GM23248 (cell line): ENCODE measurements at regions not wholly inside any gene's neighbourhood (a gene's known extent, or its start where the extent isn't known, plus 50 kb on each side); places are given as distances from the start of the nearest gene placed in this dataset.

Experiments
- DNase-seq: peaks from one replicate; pipeline ENCODE4 v3.0.0-alpha.2; 2015
- H2AFZ ChIP-seq: fragments of 200-600 bp; sonication (generic); 2 replicates; pipeline ENCODE4 v1.6.1; 2016; ENCODE audit warnings: antibody characterized with exemption
- H3F3A ChIP-seq: fragments of 200-600 bp; sonication (generic); 2 replicates; pipeline ENCODE4 v1.6.1; 2016; ENCODE audit warnings: mild to moderate bottlenecking, antibody characterized with exemption, mixed run types; ENCODE audit not compliant: insufficient read depth
- H3K27ac ChIP-seq: fragments of 200-600 bp; sonication (generic); 2 replicates; pipeline ENCODE4 v1.5.1; 2016; ENCODE audit warnings: mild to moderate bottlenecking
- H3K27me3 ChIP-seq: fragments of 200-600 bp; sonication (generic); replicated peaks from 2 replicates; pipeline ENCODE4 v1.6.1; 2016; ENCODE audit warnings: mild to moderate bottlenecking; ENCODE audit not compliant: insufficient read depth
- H3K36me3 ChIP-seq: fragments of 200-600 bp; sonication (generic); 2 replicates; pipeline ENCODE4 v1.6.1; 2016; ENCODE audit warnings: low read depth, mild to moderate bottlenecking
- H3K4me1 ChIP-seq: fragments of 200-600 bp; sonication (generic); 2 replicates; pipeline ENCODE4 v1.6.1; 2016; ENCODE audit warnings: mild to moderate bottlenecking; ENCODE audit not compliant: insufficient read depth
- H3K4me2 ChIP-seq: fragments of 200-600 bp; sonication (generic); one replicate; pipeline ENCODE4 v1.6.1; 2016; ENCODE audit warnings: mild to moderate bottlenecking; ENCODE audit not compliant: unreplicated experiment
- H3K4me3 ChIP-seq: fragments of 200-600 bp; sonication (generic); 2 replicates; pipeline ENCODE4 v1.5.1; 2016; ENCODE audit warnings: mild to moderate bottlenecking
- H3K79me2 ChIP-seq: fragments of 200-600 bp; sonication (generic); 2 replicates; pipeline ENCODE4 v1.6.1; 2016; ENCODE audit warnings: mild to moderate bottlenecking; ENCODE audit not compliant: insufficient read depth
- H3K9ac ChIP-seq: fragments of 200-600 bp; sonication (generic); 2 replicates; pipeline ENCODE4 v1.6.1; 2016; ENCODE audit warnings: mild to moderate bottlenecking
- H3K9me2 ChIP-seq: fragments of 200-600 bp; sonication (generic); 2 replicates; pipeline ENCODE4 v1.6.1; 2016; ENCODE audit warnings: mixed run types, mild to moderate bottlenecking, moderate library complexity; ENCODE audit not compliant: insufficient read depth
- H3K9me3 ChIP-seq: fragments of 200-600 bp; sonication (generic); one replicate; pipeline ENCODE4 v1.6.1; 2017; ENCODE audit warnings: low read depth
- H4K20me1 ChIP-seq: fragments of 200-600 bp; sonication (generic); 2 replicates; pipeline ENCODE4 v1.6.0; 2016; ENCODE audit not compliant: insufficient read depth
- EZH2 ChIP-seq: fragments of 200-600 bp; sonication (generic); IDR thresholded peaks from 2 replicates; pipeline ENCODE4 v1.6.1; 2018; ENCODE audit warnings: antibody characterized with exemption, mild to moderate bottlenecking; ENCODE audit not compliant: insufficient read depth, poor library complexity, severe bottlenecking
- EZH2phosphoT487 ChIP-seq: fragments of 200-600 bp; sonication (generic); IDR thresholded peaks from 2 replicates; pipeline ENCODE4 v1.6.1; 2018; ENCODE audit warnings: antibody characterized with exemption, moderate library complexity, mild to moderate bottlenecking, low read depth; ENCODE audit not compliant: insufficient read depth
- WGBS, 2 experiments: methylation state at CpG; one replicate each; pipeline ENCODE4 v1.1.6; 2015 to 2017; ENCODE audit warnings: low lambda C conversion rate in 2 of 2, low coverage in 1 of 2; ENCODE audit errors: missing lambda C conversion rate in 2 of 2; 5-methylcytosine and 5-hydroxymethylcytosine counted together
- in situ Hi-C: fragments of 300-500 bp; cut with MboI; formaldehyde crosslinking; loops from 2 replicates; pipeline ENCODE4 v1.15.0; 2020

GRCh38 chr22:22974156-22974555, 86.5 kb downstream of the IGLL5 start:
- 1 to 4% methylated on average over 3 of the region's 3 CpGs for WGBS, 2 experiments
- H3K36me3 ChIP-seq, result no peaks in the 10 kb centered on the region
- in situ Hi-C loops, result no loop called here

GRCh38 chr22:22974795-22975580, 87.4 kb downstream of the IGLL5 start:
- Histone ChIP-seq H2AFZ (no peak overlapping the region), H3K9me3 (no peaks in the 10 kb centered on the region), H3K4me1 (no peaks in the 10 kb centered on the region), H3K9ac (no peak overlapping the region), H3K4me3 (no peak overlapping the region), H3K27me3 (no peaks in the 10 kb centered on the region), H3K36me3 (no peaks in the 10 kb centered on the region), H3K4me2 (no peak overlapping the region), H3F3A (no peaks in the 10 kb centered on the region), H4K20me1 (no peaks in the 10 kb centered on the region), H3K79me2 (no peaks in the 10 kb centered on the region), H3K9me2 (no peaks in the 10 kb centered on the region), H3K27ac (no peak overlapping the region)
- DNase-seq, result no peak
- in situ Hi-C loops, result no loop called here
- TF ChIP-seq EZH2phosphoT487, result no peak
- TF ChIP-seq EZH2, result no peak
- WGBS, 2 experiments, result 40 to 45% methylated on average over 8 of the region's 8 CpGs

More at GRCh38 chr22:22974156-22974555, 86.5 kb downstream of the IGLL5 start:
- Histone ChIP-seq H3K9me2 (no peaks in the 10 kb centered on the region), H3K9me3 (no peaks in the 10 kb centered on the region), H4K20me1 (no peaks in the 10 kb centered on the region), H3K4me2 (no peak overlapping the region), H3K79me2 (no peaks in the 10 kb centered on the region), H3K27me3 (0 out of 2 replicates have a peak, but pooled peaks cover under 1% of the 10 kb centered on the region), H2AFZ (no peak overlapping the region), H3K9ac (no peak overlapping the region), H3K4me3 (no peak overlapping the region), H3F3A (no peaks in the 10 kb centered on the region), H3K4me1 (no peaks in the 10 kb centered on the region), H3K27ac (no peak overlapping the region)
- DNase-seq, result no peak
- TF ChIP-seq EZH2phosphoT487 (no peak), EZH2 (no peak)

- WGBS, 2 experiments, result 21 to 22% methylated on average over 9 of the region's 9 CpGs
- no peak overlapping the region for H3K27ac ChIP-seq
- no peak overlapping the region for H3K9ac ChIP-seq
- no peaks in the 10 kb centered on the region for H4K20me1 ChIP-seq
- no peaks in the 10 kb centered on the region for H3K36me3 ChIP-seq
- H2AFZ ChIP-seq, result no peak overlapping the region
- H3K4me1 ChIP-seq, result no peaks in the 10 kb centered on the region
- no peak for DNase-seq
- no peaks in the 10 kb centered on the region for H3K27me3 ChIP-seq
- no peaks in the 10 kb centered on the region for H3K9me2 ChIP-seq
- TF ChIP-seq EZH2, result no peak
- TF ChIP-seq EZH2phosphoT487, result no peak
- no peaks in the 10 kb centered on the region for H3F3A ChIP-seq
- no peak overlapping the region for H3K4me3 ChIP-seq
- in situ Hi-C loops, result no loop called here
- H3K9me3 ChIP-seq, result no peaks in the 10 kb centered on the region
- no peaks in the 10 kb centered on the region for H3K79me2 ChIP-seq
- no peak overlapping the region for H3K4me2 ChIP-seq
Observed at GRCh38 chr22:22976033-22976922, 88.7 kb downstream of the IGLL5 start.

- 61 to 63% methylated on average over 2 of the region's 2 CpGs for WGBS, 2 experiments
Observed at GRCh38 chr22:22977479-22978200, 90.0 kb downstream of the IGLL5 start.

More at GRCh38 chr22:22977479-22978200, 90.0 kb downstream of the IGLL5 start:
- in situ Hi-C loops, result no loop called here
- no peak for TF ChIP-seq EZH2
- TF ChIP-seq EZH2phosphoT487, result no peak
- Histone ChIP-seq H3K9me2 (no peaks in the 10 kb centered on the region), H2AFZ (no peak overlapping the region), H3K79me2 (no peaks in the 10 kb centered on the region), H3K4me1 (no peaks in the 10 kb centered on the region), H3K9me3 (no peaks in the 10 kb centered on the region), H3K27ac (no peak overlapping the region), H4K20me1 (no peaks in the 10 kb centered on the region), H3K36me3 (no peaks in the 10 kb centered on the region), H3K4me2 (no peak overlapping the region), H3K4me3 (no peak overlapping the region), H3K9ac (no peak overlapping the region), H3F3A (no peaks in the 10 kb centered on the region), H3K27me3 (no peaks in the 10 kb centered on the region)
- no peak for DNase-seq
